DOHH2 (cell line): ENCODE measurements at regions not wholly inside any gene's neighbourhood (a gene's known extent, or its start where the extent isn't known, plus 50 kb on each side); places are given as distances from the start of the nearest gene placed in this dataset.

Experiments
- H3F3A ChIP-seq: fragments of 200-600 bp; sonication (generic), shearing (Covaris generic); 2 replicates; pipeline ENCODE4 v1.6.0; 2016; ENCODE audit warnings: antibody characterized with exemption, mild to moderate bottlenecking; ENCODE audit not compliant: control insufficient read depth, insufficient read depth
- H3K27ac ChIP-seq: fragments of 200-600 bp; sonication (generic); 2 replicates; pipeline ENCODE4 v1.5.1; 2014; ENCODE audit warnings: low read depth, mild to moderate bottlenecking, low read length, moderate library complexity
- H3K27me3 ChIP-seq: fragments of 200-600 bp; sonication (generic); 2 replicates; pipeline ENCODE4 v1.6.1; 2014; ENCODE audit warnings: mild to moderate bottlenecking, low read length, mixed read lengths; ENCODE audit not compliant: control insufficient read depth
- H3K36me3 ChIP-seq: fragments of 200-600 bp; sonication (generic); 2 replicates; pipeline ENCODE4 v1.6.1; 2014; ENCODE audit warnings: mild to moderate bottlenecking, low read length, moderate library complexity, mixed read lengths; ENCODE audit not compliant: control insufficient read depth
- H3K4me1 ChIP-seq: fragments of 200-600 bp; sonication (generic); 2 replicates; pipeline ENCODE4 v1.6.1; 2014; ENCODE audit warnings: mild to moderate bottlenecking, low read length, mixed read lengths; ENCODE audit not compliant: control insufficient read depth
- H3K4me2 ChIP-seq: fragments of 200-600 bp; sonication (generic); 2 replicates; pipeline ENCODE4 v1.6.0; 2014; ENCODE audit warnings: mild to moderate bottlenecking, low read length, moderate library complexity
- H3K4me3 ChIP-seq: fragments of 200-600 bp; sonication (generic); 2 replicates; pipeline ENCODE4 v1.5.1; 2014; ENCODE audit warnings: mild to moderate bottlenecking, low read length, mixed read lengths
- H3K79me2 ChIP-seq: fragments of 200-600 bp; sonication (generic); 2 replicates; pipeline ENCODE4 v1.6.1; 2014; ENCODE audit warnings: mild to moderate bottlenecking, low read length, mixed read lengths; ENCODE audit not compliant: control insufficient read depth
- H3K9me2 ChIP-seq: fragments of 200-600 bp; sonication (generic); replicated peaks from 2 replicates; pipeline ENCODE4 v1.6.1; 2014; ENCODE audit warnings: mild to moderate bottlenecking, low read length, mixed read lengths; ENCODE audit not compliant: control insufficient read depth
- H3K9me3 ChIP-seq: fragments of 200-600 bp; sonication (generic); 2 replicates; pipeline ENCODE4 v1.6.1; 2014; ENCODE audit warnings: antibody characterized with exemption, low read length, mixed read lengths; ENCODE audit not compliant: control insufficient read depth, insufficient read depth
- H4K20me1 ChIP-seq: fragments of 200-600 bp; sonication (generic); 2 replicates; pipeline ENCODE4 v1.6.0; 2014; ENCODE audit warnings: low read depth, mild to moderate bottlenecking, antibody characterized with exemption, low read length, moderate library complexity; ENCODE audit not compliant: control insufficient read depth, insufficient read depth
- EZH2phosphoT487 ChIP-seq: fragments of 200-600 bp; sonication (generic); IDR thresholded peaks from 2 replicates; pipeline ENCODE4 v1.6.1; 2017; ENCODE audit warnings: borderline replicate concordance, mild to moderate bottlenecking, antibody characterized with exemption, low read length, moderate library complexity, mixed read lengths
- TF ChIP-seq, protein P1 (sequence below): fragments of 200-600 bp; sonication (generic); IDR thresholded peaks from one replicate; pipeline ENCODE4 v1.5.1; 2014; ENCODE audit warnings: antibody characterized with exemption, mild to moderate bottlenecking, low read depth, low read length; ENCODE audit not compliant: poor library complexity, severe bottlenecking

DNA sequence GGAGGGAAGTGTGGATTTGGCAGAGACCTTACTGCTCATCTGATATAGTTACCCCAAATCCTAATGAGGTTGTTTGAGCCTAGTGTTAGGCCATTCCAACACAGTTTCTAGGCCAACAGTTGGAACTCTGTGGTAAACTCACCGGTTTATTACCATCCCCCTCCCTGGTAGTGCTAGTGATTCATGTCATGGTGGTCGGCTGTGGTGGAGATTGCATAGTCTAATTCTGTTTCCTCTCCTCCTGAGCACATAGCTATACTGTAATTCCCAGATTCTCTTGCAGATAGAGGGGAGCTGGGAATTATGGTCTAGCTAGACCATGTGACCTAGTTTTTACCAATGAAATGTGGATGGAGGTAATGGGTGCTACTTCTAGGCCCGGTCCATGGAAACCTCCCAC, 123.7 kb upstream of the KIF26B start:
- no peak overlapping the region for H3K4me3 ChIP-seq
- H3K27me3 ChIP-seq, result no peaks in the 10 kb centered on the region
- H3K9me3 ChIP-seq, result no peaks in the 10 kb centered on the region
- no peaks in the 10 kb centered on the region for H4K20me1 ChIP-seq
- H3K9me2 ChIP-seq, result no peaks in the 10 kb centered on the region
- no peaks in the 10 kb centered on the region for H3K4me1 ChIP-seq
- H3K79me2 ChIP-seq, result no peaks in the 10 kb centered on the region
- H3F3A ChIP-seq, result no peaks in the 10 kb centered on the region
- no peak overlapping the region for H3K27ac ChIP-seq
- TF ChIP-seq EZH2phosphoT487, result no peak
- TF ChIP-seq, protein P1, sequence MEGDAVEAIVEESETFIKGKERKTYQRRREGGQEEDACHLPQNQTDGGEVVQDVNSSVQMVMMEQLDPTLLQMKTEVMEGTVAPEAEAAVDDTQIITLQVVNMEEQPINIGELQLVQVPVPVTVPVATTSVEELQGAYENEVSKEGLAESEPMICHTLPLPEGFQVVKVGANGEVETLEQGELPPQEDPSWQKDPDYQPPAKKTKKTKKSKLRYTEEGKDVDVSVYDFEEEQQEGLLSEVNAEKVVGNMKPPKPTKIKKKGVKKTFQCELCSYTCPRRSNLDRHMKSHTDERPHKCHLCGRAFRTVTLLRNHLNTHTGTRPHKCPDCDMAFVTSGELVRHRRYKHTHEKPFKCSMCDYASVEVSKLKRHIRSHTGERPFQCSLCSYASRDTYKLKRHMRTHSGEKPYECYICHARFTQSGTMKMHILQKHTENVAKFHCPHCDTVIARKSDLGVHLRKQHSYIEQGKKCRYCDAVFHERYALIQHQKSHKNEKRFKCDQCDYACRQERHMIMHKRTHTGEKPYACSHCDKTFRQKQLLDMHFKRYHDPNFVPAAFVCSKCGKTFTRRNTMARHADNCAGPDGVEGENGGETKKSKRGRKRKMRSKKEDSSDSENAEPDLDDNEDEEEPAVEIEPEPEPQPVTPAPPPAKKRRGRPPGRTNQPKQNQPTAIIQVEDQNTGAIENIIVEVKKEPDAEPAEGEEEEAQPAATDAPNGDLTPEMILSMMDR, result no peak
- H3K36me3 ChIP-seq, result no peaks in the 10 kb centered on the region
- no peak overlapping the region for H3K4me2 ChIP-seq

DNA sequence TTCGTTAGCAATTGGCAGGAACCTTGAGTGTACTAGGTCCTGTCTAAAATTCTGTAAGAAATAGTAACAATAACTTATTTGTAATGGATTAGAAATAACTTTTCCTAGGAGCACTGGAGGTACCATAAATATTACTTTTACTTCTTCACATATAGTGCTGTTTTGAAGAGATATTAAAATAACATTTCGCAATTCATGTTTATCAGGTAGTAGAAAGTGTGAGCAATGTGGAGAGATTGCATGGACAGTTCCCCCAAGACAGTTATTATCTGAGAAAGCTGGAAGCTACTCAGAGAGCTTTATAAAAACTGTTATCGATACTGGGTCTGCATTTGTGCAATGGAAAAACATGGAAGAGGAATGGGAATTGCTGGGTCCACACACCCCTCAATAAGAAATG, 128.5 kb upstream of the KIF26B start:
- Histone ChIP-seq H3K9me3 (no peaks in the 10 kb centered on the region), H3K36me3 (no peaks in the 10 kb centered on the region), H3K9me2 (no peaks in the 10 kb centered on the region), H3F3A (no peaks in the 10 kb centered on the region), H3K4me3 (no peak overlapping the region), H3K4me2 (no peak overlapping the region), H3K27ac (no peak overlapping the region), H3K4me1 (no peaks in the 10 kb centered on the region), H4K20me1 (no peaks in the 10 kb centered on the region), H3K79me2 (no peaks in the 10 kb centered on the region), H3K27me3 (no peaks in the 10 kb centered on the region)
- TF ChIP-seq, protein P1, result no peak
- TF ChIP-seq EZH2phosphoT487, result no peak

DNA sequence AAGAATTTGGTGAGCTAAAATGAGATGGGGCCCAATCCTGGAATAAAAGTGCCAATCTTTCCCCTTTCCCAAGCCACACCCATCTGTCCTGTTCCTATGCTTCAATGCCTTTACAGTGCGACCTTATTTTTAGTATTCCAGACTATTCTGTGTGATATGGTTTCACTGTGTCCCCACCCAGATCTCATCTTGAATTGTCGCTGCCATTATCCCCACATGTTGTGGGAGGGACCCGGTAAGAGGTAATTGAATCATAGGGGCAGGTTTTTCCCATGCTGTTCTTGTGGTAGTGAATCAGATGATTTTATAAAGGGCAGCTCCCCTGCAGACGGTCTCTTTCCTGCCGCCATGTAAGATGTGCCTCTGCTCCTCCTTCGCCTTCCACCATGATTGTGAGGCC, 129.3 kb upstream of the KIF26B start:
- H3K27me3 ChIP-seq, result no peaks in the 10 kb centered on the region
- H4K20me1 ChIP-seq, result no peaks in the 10 kb centered on the region
- H3K79me2 ChIP-seq, result no peaks in the 10 kb centered on the region
- TF ChIP-seq, protein P1, result no peak
- TF ChIP-seq EZH2phosphoT487, result no peak
- no peak overlapping the region for H3K27ac ChIP-seq
- H3K4me3 ChIP-seq, result no peak overlapping the region
- no peaks in the 10 kb centered on the region for H3K9me3 ChIP-seq
- no peaks in the 10 kb centered on the region for H3K4me1 ChIP-seq
- no peaks in the 10 kb centered on the region for H3F3A ChIP-seq
- H3K4me2 ChIP-seq, result no peak overlapping the region
- no peaks in the 10 kb centered on the region for H3K36me3 ChIP-seq
- H3K9me2 ChIP-seq, result no peaks in the 10 kb centered on the region

DNA sequence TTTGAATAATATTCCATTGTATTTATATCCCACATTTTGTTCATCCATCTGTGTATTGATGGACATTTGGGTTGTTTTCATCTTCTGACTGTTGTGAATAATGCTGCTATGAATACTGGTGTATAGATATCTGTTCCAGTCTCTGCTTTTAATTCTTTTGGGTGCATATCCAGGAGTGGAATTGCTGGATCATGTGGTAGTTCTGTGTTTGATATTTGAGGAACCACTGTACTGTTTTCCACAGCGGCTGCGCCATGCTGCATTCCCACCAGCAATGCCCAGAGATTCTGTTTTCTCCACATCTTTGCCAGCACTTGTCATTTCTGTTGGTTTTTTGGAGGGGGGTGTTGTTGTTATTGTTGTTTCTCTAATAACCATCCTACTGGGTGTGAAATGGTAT, 131.6 kb upstream of the KIF26B start:
- Histone ChIP-seq H3K36me3 (no peaks in the 10 kb centered on the region), H3K27ac (no peak overlapping the region), H3F3A (no peaks in the 10 kb centered on the region), H3K4me3 (no peak overlapping the region), H3K9me3 (no peaks in the 10 kb centered on the region), H3K4me1 (peaks cover 3% of the 10 kb centered on the region; the same call in 1 of the 2 replicates), H3K79me2 (no peaks in the 10 kb centered on the region), H3K4me2 (no peak overlapping the region), H3K27me3 (no peaks in the 10 kb centered on the region), H4K20me1 (no peaks in the 10 kb centered on the region), H3K9me2 (no peaks in the 10 kb centered on the region)
- TF ChIP-seq, protein P1, result no peak
- TF ChIP-seq EZH2phosphoT487, result no peak
